Sigmoid colon (tissue), 4 donors: ENCODE measurements at regions not wholly inside any gene's neighbourhood (a gene's known extent, or its start where the extent isn't known, plus 50 kb on each side); places are given as distances from the start of the nearest gene placed in this dataset.

Experiments used
- POLR2A ChIP-seq, 2 donors: fragments of 450-650 bp; IDR thresholded peaks; one replicate each; pipeline ENCODE4 v1.6.1; 2016; ENCODE audit warnings: antibody characterized with exemption in 2 of 2, mild to moderate bottlenecking in 2 of 2, moderate library complexity in 2 of 2
- POLR2AphosphoS5 ChIP-seq, 4 donors: sonication (generic); formaldehyde crosslinking; IDR thresholded peaks; one replicate each; pipeline ENCODE4 v1.6.1; 2017; ENCODE audit warnings: antibody characterized with exemption in 4 of 4
- TF ChIP-seq, protein P1 (sequence below), 4 experiments: fragments of 450-650 bp in 3 of 4; fragments of 200-600 bp in 1 of 4; IDR thresholded peaks; one replicate each; pipeline ENCODE4 v1.5.1; 2016 to 2019; ENCODE audit warnings: antibody characterized with exemption in 4 of 4, mild to moderate bottlenecking in 3 of 4, moderate library complexity in 2 of 4

DNA sequence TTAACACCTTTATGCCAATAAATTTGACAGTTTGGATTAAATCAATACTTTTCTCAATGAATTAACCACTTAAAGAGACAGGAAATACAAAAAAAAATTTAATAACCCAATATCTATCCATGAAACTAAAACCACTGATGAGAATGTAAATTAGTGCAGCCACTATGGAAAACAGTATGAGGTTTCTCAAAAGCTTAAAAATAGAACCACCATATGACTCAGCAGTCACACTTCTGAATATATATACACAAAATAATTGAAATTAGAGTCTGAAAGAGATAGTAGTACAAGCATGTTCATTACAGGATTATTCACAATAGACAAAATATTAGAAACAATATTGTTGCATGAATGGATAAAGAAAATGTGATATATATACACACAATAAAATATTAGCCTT, 382.1 kb upstream of the SETBP1 start:
- TF ChIP-seq, protein P1, sequence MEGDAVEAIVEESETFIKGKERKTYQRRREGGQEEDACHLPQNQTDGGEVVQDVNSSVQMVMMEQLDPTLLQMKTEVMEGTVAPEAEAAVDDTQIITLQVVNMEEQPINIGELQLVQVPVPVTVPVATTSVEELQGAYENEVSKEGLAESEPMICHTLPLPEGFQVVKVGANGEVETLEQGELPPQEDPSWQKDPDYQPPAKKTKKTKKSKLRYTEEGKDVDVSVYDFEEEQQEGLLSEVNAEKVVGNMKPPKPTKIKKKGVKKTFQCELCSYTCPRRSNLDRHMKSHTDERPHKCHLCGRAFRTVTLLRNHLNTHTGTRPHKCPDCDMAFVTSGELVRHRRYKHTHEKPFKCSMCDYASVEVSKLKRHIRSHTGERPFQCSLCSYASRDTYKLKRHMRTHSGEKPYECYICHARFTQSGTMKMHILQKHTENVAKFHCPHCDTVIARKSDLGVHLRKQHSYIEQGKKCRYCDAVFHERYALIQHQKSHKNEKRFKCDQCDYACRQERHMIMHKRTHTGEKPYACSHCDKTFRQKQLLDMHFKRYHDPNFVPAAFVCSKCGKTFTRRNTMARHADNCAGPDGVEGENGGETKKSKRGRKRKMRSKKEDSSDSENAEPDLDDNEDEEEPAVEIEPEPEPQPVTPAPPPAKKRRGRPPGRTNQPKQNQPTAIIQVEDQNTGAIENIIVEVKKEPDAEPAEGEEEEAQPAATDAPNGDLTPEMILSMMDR (IDR thresholded peaks at IDR 0.05) = no peak
- TF ChIP-seq POLR2A (IDR thresholded peaks at IDR 0.05) (no peak), POLR2AphosphoS5 (IDR thresholded peaks at IDR 0.05) (no peak)
